IMR-90 (cell line): ENCODE measurements at regions not wholly inside any gene's neighbourhood (a gene's known extent, or its start where the extent isn't known, plus 50 kb on each side); places are given as distances from the start of the nearest gene placed in this dataset.

ENCODE experiments used
- BHLHE40 ChIP-seq: fragments of 150-350 bp; IDR thresholded peaks from 2 replicates; pipeline ENCODE4 v1.6.1; 2016; ENCODE audit warnings: mild to moderate bottlenecking, low read depth, low read length
- FOS ChIP-seq: fragments of 150-350 bp; IDR thresholded peaks from 2 replicates; pipeline ENCODE4 v1.6.1; 2016; ENCODE audit warnings: low read depth, low read length
- MXI1 ChIP-seq: IDR thresholded peaks from 2 replicates; pipeline ENCODE4 v1.6.1; 2012; ENCODE audit warnings: low read depth, mild to moderate bottlenecking, low read length, moderate library complexity, borderline replicate concordance
- POLR2A ChIP-seq: IDR thresholded peaks from 2 replicates; pipeline ENCODE4 v1.6.1; 2012; ENCODE audit warnings: mild to moderate bottlenecking, low read depth, low read length
- RCOR1 ChIP-seq: IDR thresholded peaks from 2 replicates; pipeline ENCODE4 v1.6.1; 2012; ENCODE audit warnings: mild to moderate bottlenecking, low read length, improper control_type of control experiment; ENCODE audit not compliant: insufficient replicate concordance
- TF ChIP-seq, protein P1 (sequence below): conservative IDR thresholded peaks from 2 replicates; pipeline ENCODE4 v1.5.1; 2012; ENCODE audit warnings: mild to moderate bottlenecking, low read depth, low read length, improper control_type of control experiment

DNA sequence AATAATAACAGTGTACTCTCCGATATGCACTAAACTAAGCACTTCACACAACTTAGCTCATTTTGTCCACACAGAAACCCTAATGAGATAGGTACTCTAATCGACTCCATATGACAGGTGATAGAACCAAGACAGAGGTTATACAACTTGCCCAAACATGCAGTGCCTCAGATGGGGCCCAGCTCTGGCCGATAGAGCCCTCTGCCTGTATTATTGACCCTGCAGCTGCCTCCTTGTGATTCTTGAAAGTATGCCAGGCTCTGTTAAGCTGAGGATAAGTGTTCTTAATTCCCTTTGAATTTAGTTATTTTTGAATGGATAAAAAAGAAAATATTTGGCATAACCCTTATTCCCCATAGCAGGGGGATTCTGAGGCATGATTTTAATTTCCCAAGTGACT is 78.5 kb downstream of the HMHB1 start:
- TF ChIP-seq, protein P1, sequence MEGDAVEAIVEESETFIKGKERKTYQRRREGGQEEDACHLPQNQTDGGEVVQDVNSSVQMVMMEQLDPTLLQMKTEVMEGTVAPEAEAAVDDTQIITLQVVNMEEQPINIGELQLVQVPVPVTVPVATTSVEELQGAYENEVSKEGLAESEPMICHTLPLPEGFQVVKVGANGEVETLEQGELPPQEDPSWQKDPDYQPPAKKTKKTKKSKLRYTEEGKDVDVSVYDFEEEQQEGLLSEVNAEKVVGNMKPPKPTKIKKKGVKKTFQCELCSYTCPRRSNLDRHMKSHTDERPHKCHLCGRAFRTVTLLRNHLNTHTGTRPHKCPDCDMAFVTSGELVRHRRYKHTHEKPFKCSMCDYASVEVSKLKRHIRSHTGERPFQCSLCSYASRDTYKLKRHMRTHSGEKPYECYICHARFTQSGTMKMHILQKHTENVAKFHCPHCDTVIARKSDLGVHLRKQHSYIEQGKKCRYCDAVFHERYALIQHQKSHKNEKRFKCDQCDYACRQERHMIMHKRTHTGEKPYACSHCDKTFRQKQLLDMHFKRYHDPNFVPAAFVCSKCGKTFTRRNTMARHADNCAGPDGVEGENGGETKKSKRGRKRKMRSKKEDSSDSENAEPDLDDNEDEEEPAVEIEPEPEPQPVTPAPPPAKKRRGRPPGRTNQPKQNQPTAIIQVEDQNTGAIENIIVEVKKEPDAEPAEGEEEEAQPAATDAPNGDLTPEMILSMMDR = no peak
- TF ChIP-seq POLR2A (no peak), RCOR1 (no peak), BHLHE40 (no peak), FOS (no peak), MXI1 (no peak)
